ENCODE measurements at regions not wholly inside any gene's neighbourhood (a gene's known extent, or its start where the extent isn't known, plus 50 kb on each side); places are given as distances from the start of the nearest gene placed in this dataset.

- intact Hi-C loops (cut with DNase I): no loop called here
- no peak for DNase-seq
- no peak for TF ChIP-seq POLR2A (IDR thresholded peaks at IDR 0.05)
- no peak for TF ChIP-seq CTCF (IDR thresholded peaks at IDR 0.05)
- no peaks in the 10 kb centered on the region for H3K27me3 ChIP-seq
- H3K27ac ChIP-seq: no peak overlapping the region
- H3K9me3 ChIP-seq: no peaks in the 10 kb centered on the region
- peaks cover 0 to 4% of the 10 kb centered on the region in 2 donors for H3K4me1 ChIP-seq
- no peaks in the 10 kb centered on the region for H3K36me3 ChIP-seq
- 78 to 90% methylated on average over 5 of the region's 5 CpGs for WGBS, 2 donors
- H3K4me3 ChIP-seq (replicated peaks in 1 of 3): no peak overlapping the region
These were observed 474.8 kb upstream of the TBX3 start for GRCh38 chr12:115158816-115159215.

GRCh38 chr12:115155665-115156645, 472.0 kb upstream of the TBX3 start:
- Histone ChIP-seq H3K4me3 (replicated peaks in 1 of 3) (no peak overlapping the region), H3K36me3 (no peaks in the 10 kb centered on the region), H3K9me3 (no peaks in the 10 kb centered on the region), H3K4me1 (peaks cover 0 to 4% of the 10 kb centered on the region in 2 donors), H3K27ac (no peak overlapping the region), H3K27me3 (no peaks in the 10 kb centered on the region)
- no peak for DNase-seq
- 83 to 90% methylated on average over 7 of the region's 7 CpGs for WGBS, 2 donors
- TF ChIP-seq POLR2A (IDR thresholded peaks at IDR 0.05) (no peak), CTCF (IDR thresholded peaks at IDR 0.05) (no peak)
- intact Hi-C loops (cut with DNase I): no loop called here

- H3K9me3 ChIP-seq: no peaks in the 10 kb centered on the region
- DNase-seq: no peak
- 81 to 89% methylated on average over 7 of the region's 7 CpGs for WGBS, 2 donors
These were observed 465.9 kb upstream of the TBX3 start for GRCh38 chr12:115149685-115150378.

GRCh38 chr12:115149279-115149678, 465.3 kb upstream of the TBX3 start:
- H3K9me3 ChIP-seq: no peaks in the 10 kb centered on the region
- no peak overlapping the region for H3K4me3 ChIP-seq (replicated peaks in 1 of 3)
- WGBS, 2 donors: 90% methylated on average over 2 of the region's 2 CpGs
- no peak for DNase-seq
- no peaks in the 10 kb centered on the region for H3K27me3 ChIP-seq
- H3K27ac ChIP-seq: no peak overlapping the region
- H3K36me3 ChIP-seq: no peaks in the 10 kb centered on the region
- TF ChIP-seq POLR2A (IDR thresholded peaks at IDR 0.05) (no peak), CTCF (IDR thresholded peaks at IDR 0.05) (no peak)
- intact Hi-C loops (cut with DNase I): no loop called here
- H3K4me1 ChIP-seq: no peaks in the 10 kb centered on the region

More at GRCh38 chr12:115149685-115150378, 465.9 kb upstream of the TBX3 start:
- no peak for TF ChIP-seq CTCF (IDR thresholded peaks at IDR 0.05)
- TF ChIP-seq POLR2A (IDR thresholded peaks at IDR 0.05): no peak
- intact Hi-C loops (cut with DNase I): no loop called here
- Histone ChIP-seq H3K4me3 (replicated peaks in 1 of 3) (no peak overlapping the region), H3K4me1 (no peaks in the 10 kb centered on the region), H3K27ac (no peak overlapping the region), H3K27me3 (no peaks in the 10 kb centered on the region), H3K36me3 (no peaks in the 10 kb centered on the region)

- Histone ChIP-seq H3K4me1 (no peaks in the 10 kb centered on the region), H3K36me3 (no peaks in the 10 kb centered on the region), H3K4me3 (replicated peaks in 1 of 3) (no peak overlapping the region), H3K27me3 (no peaks in the 10 kb centered on the region), H3K9me3 (no peaks in the 10 kb centered on the region), H3K27ac (no peak overlapping the region)
- no peak for DNase-seq
- intact Hi-C loops (cut with DNase I): no loop called here
- 83 to 91% methylated on average over 2 of the region's 2 CpGs for WGBS, 2 donors
- TF ChIP-seq POLR2A (IDR thresholded peaks at IDR 0.05) (no peak), CTCF (IDR thresholded peaks at IDR 0.05) (no peak)
These were observed 463.9 kb upstream of the TBX3 start for GRCh38 chr12:115147916-115148315.

Data from thyroid gland (tissue), 4 donors.